ENCODE measurements at regions not wholly inside any gene's neighbourhood (a gene's known extent, or its start where the extent isn't known, plus 50 kb on each side); places are given as distances from the start of the nearest gene placed in this dataset.

DNA sequence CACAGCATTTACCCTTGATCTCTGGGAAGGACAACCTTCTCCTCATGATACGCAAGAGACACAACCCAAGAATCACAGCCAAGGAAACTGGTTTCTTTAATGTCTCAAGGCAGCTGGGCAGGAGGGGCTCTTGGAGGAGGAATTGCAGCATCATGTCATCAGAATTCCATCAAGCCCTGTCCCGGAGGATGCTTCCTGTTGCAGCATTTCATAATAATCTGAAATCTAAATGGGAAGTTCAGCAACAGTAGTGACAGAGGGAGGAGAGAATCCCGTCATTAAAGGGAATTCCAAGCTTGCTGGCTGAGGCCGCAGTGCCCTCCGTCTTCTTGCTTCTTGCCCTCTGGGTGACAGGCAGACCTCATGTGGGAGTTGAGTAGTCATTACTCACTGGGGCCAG, 192.7 kb downstream of the TENT4A start:
- H3K9ac ChIP-seq (ENCODE audit: low read depth in 1 of 3, low read length in 3 of 3), result no peak overlapping the region
- no peak overlapping the region for H3K27ac ChIP-seq (ENCODE audit: low read depth, low read length)
- H3K36me3 ChIP-seq (ENCODE audit: control insufficient read depth in 3 of 3, insufficient read depth in 3 of 3, low read length in 3 of 3), result no peaks in the 10 kb centered on the region
- no peaks in the 10 kb centered on the region for H3K9me3 ChIP-seq (ENCODE audit: control insufficient read depth in 3 of 3, low read length in 3 of 3)
- H3K4me3 ChIP-seq (ENCODE audit: low read length in 3 of 3), result no peak overlapping the region
- peaks cover 0 to 6% (median 3%) of the 10 kb centered on the region in 3 donors for H3K27me3 ChIP-seq (ENCODE audit: control insufficient read depth in 3 of 3, insufficient read depth in 3 of 3, low read length in 3 of 3)
- H3K4me1 ChIP-seq (ENCODE audit: control insufficient read depth in 3 of 3, insufficient read depth in 3 of 3, low read length in 3 of 3), result peaks cover 0 to 3% (median 0%) of the 10 kb centered on the region in 3 donors

DNA sequence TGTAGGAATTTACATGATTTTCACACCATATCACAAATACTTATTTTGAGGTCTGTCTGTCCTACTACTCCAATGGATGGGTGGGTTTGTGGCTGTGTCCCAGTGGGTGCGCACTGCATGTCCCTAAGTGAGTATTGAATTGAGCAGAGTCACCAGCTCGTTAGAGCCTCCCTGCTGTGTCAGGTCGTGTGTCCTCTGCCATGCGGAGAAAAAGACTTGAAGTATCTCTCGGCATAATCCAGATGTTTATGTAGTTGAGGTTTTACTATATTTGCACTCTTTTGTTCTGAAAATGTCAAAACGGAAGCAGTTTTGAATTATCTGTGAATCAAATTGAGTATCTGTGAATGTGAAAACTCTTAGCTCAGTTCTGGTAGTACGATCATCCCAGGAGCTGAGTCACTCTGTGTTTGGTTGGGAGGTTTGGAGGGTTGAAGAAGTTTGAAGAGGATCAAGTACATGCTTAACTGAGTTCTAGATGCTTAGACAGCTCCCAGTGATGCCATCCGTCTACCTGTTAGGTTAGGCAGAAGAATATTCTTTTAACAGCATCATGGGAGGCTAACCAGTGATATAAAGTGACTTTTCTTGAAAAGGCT, 194.2 kb downstream of the TENT4A start:
- Histone ChIP-seq H3K9ac (ENCODE audit: low read depth in 1 of 3, low read length in 3 of 3) (no peak overlapping the region), H3K4me1 (ENCODE audit: control insufficient read depth in 3 of 3, insufficient read depth in 3 of 3, low read length in 3 of 3) (peaks cover 0 to 3% (median 0%) of the 10 kb centered on the region in 3 donors), H3K27ac (ENCODE audit: low read depth, low read length) (no peak overlapping the region), H3K4me3 (ENCODE audit: low read length in 3 of 3) (no peak overlapping the region), H3K9me3 (ENCODE audit: control insufficient read depth in 3 of 3, low read length in 3 of 3) (no peaks in the 10 kb centered on the region), H3K27me3 (ENCODE audit: control insufficient read depth in 3 of 3, insufficient read depth in 3 of 3, low read length in 3 of 3) (peaks cover 0 to 6% (median 5%) of the 10 kb centered on the region in 3 donors), H3K36me3 (ENCODE audit: control insufficient read depth in 3 of 3, insufficient read depth in 3 of 3, low read length in 3 of 3) (no peaks in the 10 kb centered on the region)

DNA sequence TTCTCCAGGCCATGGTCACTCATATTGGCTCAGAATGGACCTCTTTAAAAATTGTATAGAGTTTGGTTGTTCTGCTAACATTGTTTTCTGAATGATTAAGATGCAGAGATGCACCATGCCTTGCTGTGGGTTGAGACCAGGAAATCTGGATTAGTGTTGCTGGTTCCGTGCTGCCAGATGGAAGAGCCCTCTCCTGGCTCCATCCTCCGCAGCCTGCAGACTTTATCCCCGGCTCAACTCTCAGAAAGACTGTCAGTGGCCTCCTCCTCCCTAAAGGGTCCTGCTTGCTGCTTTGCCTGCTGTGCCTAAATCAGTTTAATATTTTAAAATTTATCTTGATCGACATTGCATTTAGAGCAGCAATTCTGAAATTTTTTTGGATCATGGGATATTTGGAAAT, 196.7 kb downstream of the TENT4A start:
- H3K36me3 ChIP-seq (ENCODE audit: control insufficient read depth in 3 of 3, insufficient read depth in 3 of 3, low read length in 3 of 3), result no peaks in the 10 kb centered on the region
- no peak overlapping the region for H3K9ac ChIP-seq (ENCODE audit: low read depth in 1 of 3, low read length in 3 of 3)
- no peak overlapping the region for H3K4me3 ChIP-seq (ENCODE audit: low read length in 3 of 3)
- H3K4me1 ChIP-seq (ENCODE audit: control insufficient read depth in 3 of 3, insufficient read depth in 3 of 3, low read length in 3 of 3), result peaks cover 0 to 3% (median 0%) of the 10 kb centered on the region in 3 donors
- peaks cover 0 to 6% (median 5%) of the 10 kb centered on the region in 3 donors for H3K27me3 ChIP-seq (ENCODE audit: control insufficient read depth in 3 of 3, insufficient read depth in 3 of 3, low read length in 3 of 3)
- H3K9me3 ChIP-seq (ENCODE audit: control insufficient read depth in 3 of 3, low read length in 3 of 3), result no peaks in the 10 kb centered on the region
- no peak overlapping the region for H3K27ac ChIP-seq (ENCODE audit: low read depth, low read length)

DNA sequence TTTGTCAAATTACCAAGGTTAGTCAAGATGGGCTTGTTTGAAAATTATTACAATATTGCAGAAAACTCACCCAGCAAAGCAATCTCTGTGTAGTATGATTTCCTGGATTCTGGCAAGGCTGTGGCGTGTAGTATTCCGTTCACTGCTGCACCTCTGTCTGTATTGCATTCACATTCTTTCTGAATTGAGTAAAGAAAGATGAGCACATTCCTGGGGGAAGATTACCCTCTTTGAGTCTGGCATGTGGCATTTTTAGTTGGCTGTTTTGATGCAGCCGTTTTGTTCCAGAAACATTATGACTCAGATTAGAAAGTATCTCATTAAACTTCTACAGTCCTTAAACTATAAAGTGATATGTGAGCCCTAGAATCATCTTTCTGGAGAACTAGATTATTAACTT, 197.7 kb downstream of the TENT4A start:
- peaks cover 0 to 6% (median 5%) of the 10 kb centered on the region in 3 donors for H3K27me3 ChIP-seq (ENCODE audit: control insufficient read depth in 3 of 3, insufficient read depth in 3 of 3, low read length in 3 of 3)
- no peaks in the 10 kb centered on the region for H3K4me1 ChIP-seq (ENCODE audit: control insufficient read depth in 3 of 3, insufficient read depth in 3 of 3, low read length in 3 of 3)
- H3K9ac ChIP-seq (ENCODE audit: low read depth in 1 of 3, low read length in 3 of 3), result no peak overlapping the region
- H3K9me3 ChIP-seq (ENCODE audit: control insufficient read depth in 3 of 3, low read length in 3 of 3), result no peaks in the 10 kb centered on the region
- H3K4me3 ChIP-seq (ENCODE audit: low read length in 3 of 3), result no peak overlapping the region
- H3K36me3 ChIP-seq (ENCODE audit: control insufficient read depth in 3 of 3, insufficient read depth in 3 of 3, low read length in 3 of 3), result no peaks in the 10 kb centered on the region
- H3K27ac ChIP-seq (ENCODE audit: low read depth, low read length), result no peak overlapping the region

DNA sequence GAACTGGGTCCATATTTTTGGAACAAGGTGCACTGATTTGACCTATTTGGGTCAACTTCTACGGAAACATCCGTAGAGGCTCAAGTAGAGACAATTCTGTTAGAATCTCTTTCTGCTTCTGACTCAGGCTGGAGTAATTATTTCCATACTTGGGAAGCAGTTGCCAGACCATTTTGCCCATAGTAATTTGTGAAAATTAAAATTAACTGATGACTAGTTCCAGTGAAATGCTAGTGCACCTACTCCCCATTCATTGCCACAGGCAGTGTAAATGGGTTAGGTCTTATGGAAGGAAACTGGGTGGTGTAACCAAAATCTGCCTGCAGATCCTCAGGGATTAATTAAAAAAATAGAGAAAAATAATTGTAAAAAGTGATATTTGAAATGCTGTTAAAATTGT, 201.1 kb downstream of the TENT4A start:
- H3K9ac ChIP-seq (ENCODE audit: low read depth in 1 of 3, low read length in 3 of 3), result no peak overlapping the region
- H3K27ac ChIP-seq (ENCODE audit: low read depth, low read length), result no peak overlapping the region
- H3K9me3 ChIP-seq (ENCODE audit: control insufficient read depth in 3 of 3, low read length in 3 of 3), result no peaks in the 10 kb centered on the region
- H3K27me3 ChIP-seq (ENCODE audit: control insufficient read depth in 3 of 3, insufficient read depth in 3 of 3, low read length in 3 of 3), result peaks cover 0 to 2% (median 0%) of the 10 kb centered on the region in 3 donors
- H3K4me1 ChIP-seq (ENCODE audit: control insufficient read depth in 3 of 3, insufficient read depth in 3 of 3, low read length in 3 of 3), result no peaks in the 10 kb centered on the region
- H3K36me3 ChIP-seq (ENCODE audit: control insufficient read depth in 3 of 3, insufficient read depth in 3 of 3, low read length in 3 of 3), result no peaks in the 10 kb centered on the region
- H3K4me3 ChIP-seq (ENCODE audit: low read length in 3 of 3), result no peak overlapping the region

DNA sequence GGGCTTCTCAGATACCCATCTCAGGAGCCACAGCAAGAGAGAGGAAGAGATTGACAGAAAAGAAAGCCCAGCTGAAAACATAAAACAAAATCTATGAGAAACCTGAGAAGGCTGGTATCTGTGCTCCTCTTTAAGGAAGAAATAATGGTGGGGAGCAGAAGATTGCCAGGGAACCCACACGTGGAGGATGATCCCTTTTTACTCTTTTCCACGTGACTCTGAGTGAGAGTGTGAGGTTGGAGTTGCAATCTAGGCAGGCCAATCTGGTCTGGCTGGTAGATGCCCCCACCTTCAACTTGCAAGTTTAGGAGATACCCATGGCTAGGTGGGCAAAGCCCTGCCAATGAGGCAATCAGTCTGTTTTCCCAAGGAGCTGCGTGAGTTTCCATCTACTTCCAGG, 202.3 kb downstream of the TENT4A start:
- no peak overlapping the region for H3K9ac ChIP-seq (ENCODE audit: low read depth in 1 of 3, low read length in 3 of 3)
- no peaks in the 10 kb centered on the region for H3K4me1 ChIP-seq (ENCODE audit: control insufficient read depth in 3 of 3, insufficient read depth in 3 of 3, low read length in 3 of 3)
- no peaks in the 10 kb centered on the region for H3K9me3 ChIP-seq (ENCODE audit: control insufficient read depth in 3 of 3, low read length in 3 of 3)
- H3K36me3 ChIP-seq (ENCODE audit: control insufficient read depth in 3 of 3, insufficient read depth in 3 of 3, low read length in 3 of 3), result no peaks in the 10 kb centered on the region
- peaks cover 0 to 2% (median 0%) of the 10 kb centered on the region in 3 donors for H3K27me3 ChIP-seq (ENCODE audit: control insufficient read depth in 3 of 3, insufficient read depth in 3 of 3, low read length in 3 of 3)
- no peak overlapping the region for H3K27ac ChIP-seq (ENCODE audit: low read depth, low read length)
- no peak overlapping the region for H3K4me3 ChIP-seq (ENCODE audit: low read length in 3 of 3)

DNA sequence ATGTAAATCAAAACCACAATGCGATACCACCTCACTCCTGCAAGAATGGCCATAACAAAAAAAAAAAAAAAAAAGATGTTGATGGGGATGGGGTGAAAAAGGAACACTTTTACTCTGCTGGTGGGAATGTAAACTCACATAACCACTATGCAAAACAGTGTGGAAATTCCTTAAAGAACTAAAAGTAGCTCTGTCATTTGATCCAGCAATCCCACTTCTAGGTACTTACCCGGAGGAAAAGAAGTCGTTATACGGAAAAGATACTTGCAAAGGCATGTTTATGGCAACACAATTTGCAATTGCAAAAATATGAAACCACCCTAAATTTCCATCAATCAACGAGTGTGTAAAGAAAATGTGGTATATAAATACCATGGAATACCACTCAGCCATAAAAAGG, 205.0 kb downstream of the TENT4A start:
- no peak overlapping the region for H3K4me3 ChIP-seq (ENCODE audit: low read length in 3 of 3)
- no peaks in the 10 kb centered on the region for H3K36me3 ChIP-seq (ENCODE audit: control insufficient read depth in 3 of 3, insufficient read depth in 3 of 3, low read length in 3 of 3)
- no peak overlapping the region for H3K27ac ChIP-seq (ENCODE audit: low read depth, low read length)
- no peaks in the 10 kb centered on the region for H3K4me1 ChIP-seq (ENCODE audit: control insufficient read depth in 3 of 3, insufficient read depth in 3 of 3, low read length in 3 of 3)
- no peaks in the 10 kb centered on the region for H3K9me3 ChIP-seq (ENCODE audit: control insufficient read depth in 3 of 3, low read length in 3 of 3)
- H3K27me3 ChIP-seq (ENCODE audit: control insufficient read depth in 3 of 3, insufficient read depth in 3 of 3, low read length in 3 of 3), result no peaks in the 10 kb centered on the region
- H3K9ac ChIP-seq (ENCODE audit: low read depth in 1 of 3, low read length in 3 of 3), result no peak overlapping the region

DNA sequence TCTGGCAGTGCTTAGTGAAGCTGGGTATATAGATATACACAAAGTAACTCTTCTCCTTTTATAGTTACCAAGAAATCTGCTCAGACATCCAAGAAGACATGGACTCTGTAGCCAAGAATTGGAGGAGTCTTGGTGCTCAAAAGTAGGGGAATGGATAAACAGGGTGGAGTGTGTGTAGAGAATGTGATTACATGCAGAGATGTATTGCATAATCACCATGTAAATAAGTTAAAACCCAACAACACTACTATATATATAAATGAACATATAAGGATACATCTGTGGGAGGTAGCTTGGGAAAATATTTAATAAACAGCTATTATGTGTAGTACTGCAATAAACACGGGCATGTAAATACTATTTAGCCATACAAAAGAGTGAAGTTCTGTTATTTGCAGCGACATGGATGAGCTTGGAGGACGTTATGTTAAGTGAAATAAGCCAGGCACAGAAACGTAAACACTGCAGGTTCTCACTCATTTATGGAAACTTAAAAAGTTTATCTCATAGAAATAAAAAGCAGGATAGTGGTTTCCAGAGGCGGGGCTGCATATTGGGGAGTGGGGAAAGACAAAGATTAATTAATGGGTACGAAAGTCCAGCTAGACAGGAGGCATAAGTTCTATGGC, 207.5 kb downstream of the TENT4A start:
- Histone ChIP-seq H3K27me3 (ENCODE audit: control insufficient read depth in 3 of 3, insufficient read depth in 3 of 3, low read length in 3 of 3) (no peaks in the 10 kb centered on the region), H3K36me3 (ENCODE audit: control insufficient read depth in 3 of 3, insufficient read depth in 3 of 3, low read length in 3 of 3) (no peaks in the 10 kb centered on the region), H3K9ac (ENCODE audit: low read depth in 1 of 3, low read length in 3 of 3) (no peak overlapping the region), H3K9me3 (ENCODE audit: control insufficient read depth in 3 of 3, low read length in 3 of 3) (no peaks in the 10 kb centered on the region), H3K27ac (ENCODE audit: low read depth, low read length) (no peak overlapping the region), H3K4me1 (ENCODE audit: control insufficient read depth in 3 of 3, insufficient read depth in 3 of 3, low read length in 3 of 3) (no peaks in the 10 kb centered on the region), H3K4me3 (ENCODE audit: low read length in 3 of 3) (no peak overlapping the region)

DNA sequence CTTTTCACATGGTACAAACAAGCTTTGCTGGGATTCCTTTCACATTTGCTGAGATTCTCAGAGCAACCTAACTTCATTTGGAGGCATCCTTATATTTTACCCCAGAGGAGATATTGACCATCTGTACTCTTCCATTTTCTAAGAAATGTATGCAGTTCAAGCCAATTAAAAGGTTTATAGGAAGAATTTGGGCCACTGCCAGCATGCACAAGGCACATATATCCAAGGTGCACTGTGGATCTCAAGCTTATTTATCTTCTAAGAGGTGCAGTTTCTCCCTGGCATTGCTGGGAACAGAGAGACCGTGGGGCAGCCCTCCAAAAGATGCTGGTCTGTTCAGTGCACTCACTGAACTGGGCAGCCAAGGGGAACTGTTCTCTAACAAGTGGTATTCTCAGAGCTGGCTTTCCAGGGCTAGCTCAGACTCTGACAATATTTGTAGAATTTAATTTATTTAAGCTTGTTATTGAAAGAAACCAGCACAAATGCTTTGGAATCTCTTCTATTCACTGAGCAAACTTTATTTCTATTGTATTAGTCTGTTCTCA, 213.3 kb downstream of the TENT4A start:
- Histone ChIP-seq H3K27me3 (ENCODE audit: control insufficient read depth in 3 of 3, insufficient read depth in 3 of 3, low read length in 3 of 3) (no peaks in the 10 kb centered on the region), H3K36me3 (ENCODE audit: control insufficient read depth in 3 of 3, insufficient read depth in 3 of 3, low read length in 3 of 3) (no peaks in the 10 kb centered on the region), H3K4me3 (ENCODE audit: low read length in 3 of 3) (no peak overlapping the region), H3K4me1 (ENCODE audit: control insufficient read depth in 3 of 3, insufficient read depth in 3 of 3, low read length in 3 of 3) (no peaks in the 10 kb centered on the region), H3K9ac (ENCODE audit: low read depth in 1 of 3, low read length in 3 of 3) (no peak overlapping the region), H3K27ac (ENCODE audit: low read depth, low read length) (no peak overlapping the region), H3K9me3 (ENCODE audit: control insufficient read depth in 3 of 3, low read length in 3 of 3) (no peaks in the 10 kb centered on the region)

DNA sequence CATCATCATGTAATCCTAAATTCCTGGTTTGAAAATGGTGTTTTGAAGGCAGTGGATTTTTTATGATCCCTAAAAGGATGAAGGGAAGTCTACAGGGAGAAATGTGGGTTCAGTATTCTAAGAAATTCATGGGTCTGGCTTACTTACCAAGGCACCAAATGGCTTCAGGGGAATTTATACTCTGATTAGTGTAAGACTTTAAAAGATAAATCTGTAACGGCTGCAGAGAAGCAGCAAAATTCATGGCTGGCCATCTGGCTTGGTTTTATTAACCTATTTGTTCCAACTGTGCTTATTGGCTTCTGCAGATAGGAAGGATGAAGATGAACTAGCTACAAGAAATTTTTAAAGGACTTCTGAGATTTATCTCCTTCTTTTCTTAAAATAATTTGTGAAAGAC, 222.8 kb downstream of the TENT4A start:
- Histone ChIP-seq H3K36me3 (ENCODE audit: control insufficient read depth in 3 of 3, insufficient read depth in 3 of 3, low read length in 3 of 3) (no peaks in the 10 kb centered on the region), H3K9ac (ENCODE audit: low read depth in 1 of 3, low read length in 3 of 3) (no peak overlapping the region), H3K27ac (ENCODE audit: low read depth, low read length) (no peak overlapping the region), H3K4me1 (ENCODE audit: control insufficient read depth in 3 of 3, insufficient read depth in 3 of 3, low read length in 3 of 3) (peaks cover 0 to 6% (median 4%) of the 10 kb centered on the region in 3 donors), H3K4me3 (ENCODE audit: low read length in 3 of 3) (no peak overlapping the region), H3K27me3 (ENCODE audit: control insufficient read depth in 3 of 3, insufficient read depth in 3 of 3, low read length in 3 of 3) (peaks cover 0 to 3% (median 3%) of the 10 kb centered on the region in 3 donors), H3K9me3 (ENCODE audit: control insufficient read depth in 3 of 3, low read length in 3 of 3) (no peaks in the 10 kb centered on the region)

Data from skeletal muscle tissue (tissue), 3 donors.